Subcutaneous abdominal adipose tissue (tissue), 5 donors: ENCODE measurements at regions not wholly inside any gene's neighbourhood (a gene's known extent, or its start where the extent isn't known, plus 50 kb on each side); places are given as distances from the start of the nearest gene placed in this dataset.

Source experiments
- H3K27ac ChIP-seq: one replicate; pipeline ENCODE4 v1.7.0; 2013; ENCODE audit warnings: low read depth, mild to moderate bottlenecking, inconsistent platforms, low read length, moderate library complexity
- H3K27me3 ChIP-seq, 5 donors: one replicate each; pipeline ENCODE4 v1.7.0; 2013; ENCODE audit warnings: low read length in 5 of 5, inconsistent platforms in 1 of 5; ENCODE audit not compliant: control insufficient read depth in 5 of 5, insufficient read depth in 4 of 5
- H3K36me3 ChIP-seq, 5 donors: one replicate each; pipeline ENCODE4 v1.7.0; 2013; ENCODE audit warnings: low read length in 5 of 5; ENCODE audit not compliant: control insufficient read depth in 5 of 5, insufficient read depth in 5 of 5
- H3K4me1 ChIP-seq, 5 donors: one replicate each; pipeline ENCODE4 v1.7.0; 2013; ENCODE audit warnings: low read length in 5 of 5, mild to moderate bottlenecking in 3 of 5, moderate library complexity in 1 of 5; ENCODE audit not compliant: control insufficient read depth in 5 of 5, insufficient read depth in 5 of 5
- H3K4me3 ChIP-seq, 5 donors: one replicate each; pipeline ENCODE4 v1.7.0; 2013; ENCODE audit warnings: low read length in 5 of 5, low read depth in 1 of 5
- H3K9ac ChIP-seq, 5 donors: one replicate each; pipeline ENCODE4 v1.7.0; 2013; ENCODE audit warnings: low read length in 5 of 5, mild to moderate bottlenecking in 4 of 5, moderate library complexity in 3 of 5
- H3K9me3 ChIP-seq, 5 donors: one replicate each; pipeline ENCODE4 v1.7.0; 2013; ENCODE audit warnings: low read length in 5 of 5; ENCODE audit not compliant: control insufficient read depth in 5 of 5
- donor health status: healthy.
- donor health status: healthy.
- donor health status: healthy.
- donor health status: healthy.
- donor health status: healthy.

GRCh38 chr2:187233811-187234210, 214.2 kb downstream of the CALCRL start:
- H3K9ac ChIP-seq, result no peak overlapping the region
- H3K4me1 ChIP-seq, result no peaks in the 10 kb centered on the region
- no peaks in the 10 kb centered on the region for H3K36me3 ChIP-seq
- no peak overlapping the region for H3K4me3 ChIP-seq
- no peaks in the 10 kb centered on the region for H3K27me3 ChIP-seq
- H3K27ac ChIP-seq, result no peak overlapping the region
- no peaks in the 10 kb centered on the region for H3K9me3 ChIP-seq

GRCh38 chr2:187232749-187233148, 215.3 kb downstream of the CALCRL start:
- no peaks in the 10 kb centered on the region for H3K27me3 ChIP-seq
- H3K9me3 ChIP-seq, result no peaks in the 10 kb centered on the region
- no peak overlapping the region for H3K9ac ChIP-seq

GRCh38 chr2:187230088-187230487, 218.0 kb downstream of the CALCRL start:
- H3K9me3 ChIP-seq, result no peaks in the 10 kb centered on the region
- no peaks in the 10 kb centered on the region for H3K36me3 ChIP-seq
- H3K27me3 ChIP-seq, result no peaks in the 10 kb centered on the region
- H3K4me3 ChIP-seq, result no peak overlapping the region
- H3K27ac ChIP-seq, result no peak overlapping the region
- H3K4me1 ChIP-seq, result no peaks in the 10 kb centered on the region
- no peak overlapping the region for H3K9ac ChIP-seq

More at GRCh38 chr2:187232749-187233148, 215.3 kb downstream of the CALCRL start:
- no peaks in the 10 kb centered on the region for H3K4me1 ChIP-seq
- H3K36me3 ChIP-seq, result no peaks in the 10 kb centered on the region
- no peak overlapping the region for H3K27ac ChIP-seq
- no peak overlapping the region for H3K4me3 ChIP-seq

- H3K4me3 ChIP-seq, result no peak overlapping the region
- no peak overlapping the region for H3K27ac ChIP-seq
- H3K9me3 ChIP-seq, result no peaks in the 10 kb centered on the region
- H3K36me3 ChIP-seq, result no peaks in the 10 kb centered on the region
- no peaks in the 10 kb centered on the region for H3K27me3 ChIP-seq
- no peaks in the 10 kb centered on the region for H3K4me1 ChIP-seq
- no peak overlapping the region for H3K9ac ChIP-seq
Observed at GRCh38 chr2:187228986-187229385, 219.1 kb downstream of the CALCRL start.

- Histone ChIP-seq H3K9ac (no peak overlapping the region), H3K4me1 (no peaks in the 10 kb centered on the region), H3K27me3 (no peaks in the 10 kb centered on the region), H3K9me3 (no peaks in the 10 kb centered on the region), H3K36me3 (no peaks in the 10 kb centered on the region), H3K4me3 (no peak overlapping the region), H3K27ac (no peak overlapping the region)
Observed at GRCh38 chr2:187224989-187225388, 223.1 kb downstream of the CALCRL start.

GRCh38 chr2:187220071-187220470, 228.0 kb downstream of the CALCRL start:
- Histone ChIP-seq H3K9ac (no peak overlapping the region), H3K27me3 (no peaks in the 10 kb centered on the region), H3K36me3 (no peaks in the 10 kb centered on the region), H3K4me3 (no peak overlapping the region), H3K27ac (no peak overlapping the region), H3K4me1 (no peaks in the 10 kb centered on the region), H3K9me3 (no peaks in the 10 kb centered on the region)

GRCh38 chr2:187215532-187216240, 232.4 kb downstream of the CALCRL start:
- Histone ChIP-seq H3K9ac (no peak overlapping the region), H3K9me3 (peaks cover 3 to 12% (median 5%) of the 10 kb centered on the region in 5 donors), H3K36me3 (no peaks in the 10 kb centered on the region), H3K27ac (no peak overlapping the region), H3K27me3 (no peaks in the 10 kb centered on the region), H3K4me1 (no peaks in the 10 kb centered on the region), H3K4me3 (no peak overlapping the region)

GRCh38 chr2:187214306-187214705, 233.7 kb downstream of the CALCRL start:
- no peaks in the 10 kb centered on the region for H3K27me3 ChIP-seq
- H3K4me1 ChIP-seq, result no peaks in the 10 kb centered on the region
- H3K4me3 ChIP-seq, result no peak overlapping the region
- peaks cover 3 to 12% (median 5%) of the 10 kb centered on the region in 5 donors for H3K9me3 ChIP-seq
- no peak overlapping the region for H3K9ac ChIP-seq
- no peaks in the 10 kb centered on the region for H3K36me3 ChIP-seq
- H3K27ac ChIP-seq, result no peak overlapping the region

GRCh38 chr2:187213798-187214197, 234.3 kb downstream of the CALCRL start:
- Histone ChIP-seq H3K27me3 (no peaks in the 10 kb centered on the region), H3K4me3 (no peak overlapping the region), H3K9me3 (peaks cover 3 to 12% (median 5%) of the 10 kb centered on the region in 5 donors), H3K4me1 (no peaks in the 10 kb centered on the region), H3K36me3 (no peaks in the 10 kb centered on the region), H3K9ac (no peak overlapping the region), H3K27ac (no peak overlapping the region)

- Histone ChIP-seq H3K27me3 (no peaks in the 10 kb centered on the region), H3K36me3 (no peaks in the 10 kb centered on the region), H3K27ac (no peak overlapping the region), H3K4me1 (peaks cover 0 to 6% (median 0%) of the 10 kb centered on the region in 5 donors), H3K9me3 (peaks cover 3 to 12% (median 5%) of the 10 kb centered on the region in 5 donors), H3K4me3 (no peak overlapping the region), H3K9ac (no peak overlapping the region)
Observed at GRCh38 chr2:187210726-187211125, 237.3 kb downstream of the CALCRL start.
